ENCODE measurements at regions not wholly inside any gene's neighbourhood (a gene's known extent, or its start where the extent isn't known, plus 50 kb on each side); places are given as distances from the start of the nearest gene placed in this dataset.

- no peak for DNase-seq
Observed at GRCh38 chr6:26149240-26149639, 62.0 kb downstream of the HFE start.

GRCh38 chr6:26152226-26153101 is 65.2 kb downstream of the HFE start:
- DNase-seq: no peak

GRCh38 chr6:26155061-26155930 is 68.1 kb downstream of the HFE start:
- DNase-seq: no peak

- peak; percentile 87 for DNase-seq
Observed at GRCh38 chr6:26156105-26156849, 69.0 kb downstream of the HFE start.

- DNase-seq: peak; percentile 71
Observed at GRCh38 chr6:26156850-26157250, 69.6 kb downstream of the HFE start.

GRCh38 chr6:26157251-26158075 is 70.2 kb downstream of the HFE start:
- peak; percentile 75 for DNase-seq

- peak; percentile 83 for DNase-seq
Observed at GRCh38 chr6:26158076-26158580, 70.9 kb downstream of the HFE start.

- DNase-seq: no peak
Observed at GRCh38 chr6:26158581-26159356, 71.5 kb downstream of the HFE start.

GRCh38 chr6:26159357-26160273 is 72.4 kb downstream of the HFE start:
- no peak for DNase-seq

- no peak for DNase-seq
Observed at GRCh38 chr6:26161322-26161721, 74.1 kb downstream of the HFE start.

GRCh38 chr6:26162399-26162798 is 75.2 kb downstream of the HFE start:
- DNase-seq: no peak

- DNase-seq: no peak
Observed at GRCh38 chr6:26163427-26164119, 76.3 kb downstream of the HFE start.

- no peak for DNase-seq
Observed at GRCh38 chr6:26164120-26164505, 76.9 kb downstream of the HFE start.

- no peak for DNase-seq
Observed at GRCh38 chr6:26165261-26165790, 78.1 kb downstream of the HFE start.

GRCh38 chr6:26170181-26170580 is 83.0 kb downstream of the HFE start:
- no peak for DNase-seq

- DNase-seq: no peak
Observed at GRCh38 chr6:26170951-26171841, 84.0 kb downstream of the HFE start.

- no peak for DNase-seq
Observed at GRCh38 chr6:26172608-26172968, 85.4 kb downstream of the HFE start.

GRCh38 chr6:26173836-26174145 is 86.6 kb downstream of the HFE start:
- DNase-seq: no peak

All from NK-92 treated with Interleukin-12 subunit alpha and Interleukin-12 subunit beta, amount 100 ng/mL, for 24 hours (cell line).